Loucy (cell line): ENCODE measurements at regions not wholly inside any gene's neighbourhood (a gene's known extent, or its start where the extent isn't known, plus 50 kb on each side); places are given as distances from the start of the nearest gene placed in this dataset.

Experiments
- H2AFZ ChIP-seq: fragments of 200-600 bp; sonication (generic); 2 replicates; pipeline ENCODE4 v1.6.0; 2016; ENCODE audit warnings: antibody characterized with exemption, mild to moderate bottlenecking, low read length, moderate library complexity
- H3F3A ChIP-seq: fragments of 200-600 bp; 2 replicates; pipeline ENCODE4 v1.6.0; 2016; ENCODE audit warnings: antibody characterized with exemption, low read depth, mild to moderate bottlenecking
- H3K27me3 ChIP-seq: fragments of 200-600 bp; sonication (generic); 2 replicates; pipeline ENCODE4 v1.6.1; 2014; ENCODE audit warnings: low read length, mild to moderate bottlenecking; ENCODE audit not compliant: insufficient read depth, poor library complexity, severe bottlenecking
- H3K36me3 ChIP-seq: fragments of 200-600 bp; sonication (generic); 2 replicates; pipeline ENCODE4 v1.6.1; 2016; ENCODE audit warnings: low read length; ENCODE audit not compliant: insufficient read depth
- H3K4me1 ChIP-seq: fragments of 200-600 bp; sonication (generic); 2 replicates; pipeline ENCODE4 v1.5.1; 2014; ENCODE audit warnings: low read length, mild to moderate bottlenecking; ENCODE audit not compliant: insufficient read depth, poor library complexity, severe bottlenecking
- H3K4me2 ChIP-seq: fragments of 200-600 bp; sonication (generic); 2 replicates; pipeline ENCODE4 v1.6.0; 2014; ENCODE audit warnings: antibody characterized with exemption, low read length, low read depth, mild to moderate bottlenecking; ENCODE audit not compliant: poor library complexity, severe bottlenecking
- H3K4me3 ChIP-seq: fragments of 200-600 bp; sonication (generic); 2 replicates; pipeline ENCODE4 v1.5.1; 2014; ENCODE audit warnings: low read length, mild to moderate bottlenecking, mixed read lengths; ENCODE audit not compliant: poor library complexity, severe bottlenecking
- H3K79me2 ChIP-seq: fragments of 200-600 bp; sonication (generic); 2 replicates; pipeline ENCODE4 v1.6.1; 2014; ENCODE audit warnings: low read length; ENCODE audit not compliant: insufficient read depth
- H3K9ac ChIP-seq: fragments of 200-600 bp; sonication (generic); 2 replicates; pipeline ENCODE4 v1.6.0; 2014; ENCODE audit warnings: mild to moderate bottlenecking, low read depth, low read length, moderate library complexity; ENCODE audit not compliant: poor library complexity, severe bottlenecking
- H3K9me2 ChIP-seq: fragments of 200-600 bp; sonication (generic); replicated peaks from 2 replicates; pipeline ENCODE4 v1.6.1; 2016; ENCODE audit warnings: low read depth, low read length, mixed read lengths
- H3K9me3 ChIP-seq: fragments of 200-600 bp; sonication (generic); 2 replicates; pipeline ENCODE4 v1.6.1; 2014; ENCODE audit warnings: mild to moderate bottlenecking, antibody characterized with exemption, low read length, low read depth; ENCODE audit not compliant: insufficient read depth
- H4K20me1 ChIP-seq: fragments of 200-600 bp; sonication (generic); 2 replicates; pipeline ENCODE4 v1.6.0; 2014; ENCODE audit warnings: antibody characterized with exemption, low read length, mild to moderate bottlenecking; ENCODE audit not compliant: insufficient read depth, poor library complexity, severe bottlenecking
- EZH2phosphoT487 ChIP-seq: fragments of 200-600 bp; IDR thresholded peaks from 2 replicates; pipeline ENCODE4 v1.6.1; 2018; ENCODE audit warnings: antibody characterized with exemption, mild to moderate bottlenecking, moderate library complexity, borderline replicate concordance
- TF ChIP-seq, protein P1 (sequence below): fragments of 200-600 bp; sonication (generic); conservative IDR thresholded peaks from 2 replicates; pipeline ENCODE4 v1.5.1; 2014; ENCODE audit warnings: mild to moderate bottlenecking, antibody characterized with exemption, low read length

DNA sequence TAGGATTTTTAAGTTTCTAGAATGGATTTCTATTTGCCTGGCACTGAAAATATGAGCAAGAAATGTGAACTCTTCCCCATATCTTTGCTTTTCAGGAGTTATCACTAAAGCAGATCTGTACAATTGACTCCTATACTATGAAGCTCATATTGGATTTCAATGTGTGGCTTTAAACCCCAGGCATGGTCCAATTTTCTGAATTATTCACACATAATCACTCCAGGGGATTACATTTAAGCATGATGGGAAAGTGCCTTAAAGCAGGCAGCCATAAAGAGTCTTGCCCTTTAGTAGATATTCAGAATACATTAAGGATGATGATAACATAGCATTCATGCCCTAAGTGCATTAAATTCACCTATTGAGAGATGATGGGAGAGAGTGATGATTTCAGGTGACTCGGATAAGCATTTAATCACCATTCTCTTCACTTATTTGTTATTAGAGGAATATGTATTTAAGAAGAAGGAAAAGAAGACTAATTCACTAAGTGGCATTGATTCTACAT lies 331.8 kb upstream of the ROBO1 start:
- no peaks in the 10 kb centered on the region for H4K20me1 ChIP-seq
- no peak overlapping the region for H3K4me3 ChIP-seq
- H2AFZ ChIP-seq, result no peak overlapping the region
- H3K9ac ChIP-seq, result no peak overlapping the region
- no peaks in the 10 kb centered on the region for H3K36me3 ChIP-seq
- no peak overlapping the region for H3K4me2 ChIP-seq
- no peaks in the 10 kb centered on the region for H3K9me2 ChIP-seq
- H3K79me2 ChIP-seq, result no peaks in the 10 kb centered on the region
- H3K9me3 ChIP-seq, result no peaks in the 10 kb centered on the region
- TF ChIP-seq, protein P1, sequence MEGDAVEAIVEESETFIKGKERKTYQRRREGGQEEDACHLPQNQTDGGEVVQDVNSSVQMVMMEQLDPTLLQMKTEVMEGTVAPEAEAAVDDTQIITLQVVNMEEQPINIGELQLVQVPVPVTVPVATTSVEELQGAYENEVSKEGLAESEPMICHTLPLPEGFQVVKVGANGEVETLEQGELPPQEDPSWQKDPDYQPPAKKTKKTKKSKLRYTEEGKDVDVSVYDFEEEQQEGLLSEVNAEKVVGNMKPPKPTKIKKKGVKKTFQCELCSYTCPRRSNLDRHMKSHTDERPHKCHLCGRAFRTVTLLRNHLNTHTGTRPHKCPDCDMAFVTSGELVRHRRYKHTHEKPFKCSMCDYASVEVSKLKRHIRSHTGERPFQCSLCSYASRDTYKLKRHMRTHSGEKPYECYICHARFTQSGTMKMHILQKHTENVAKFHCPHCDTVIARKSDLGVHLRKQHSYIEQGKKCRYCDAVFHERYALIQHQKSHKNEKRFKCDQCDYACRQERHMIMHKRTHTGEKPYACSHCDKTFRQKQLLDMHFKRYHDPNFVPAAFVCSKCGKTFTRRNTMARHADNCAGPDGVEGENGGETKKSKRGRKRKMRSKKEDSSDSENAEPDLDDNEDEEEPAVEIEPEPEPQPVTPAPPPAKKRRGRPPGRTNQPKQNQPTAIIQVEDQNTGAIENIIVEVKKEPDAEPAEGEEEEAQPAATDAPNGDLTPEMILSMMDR, result no peak
- no peak for TF ChIP-seq EZH2phosphoT487
- no peaks in the 10 kb centered on the region for H3K27me3 ChIP-seq
- H3F3A ChIP-seq, result no peaks in the 10 kb centered on the region
- no peaks in the 10 kb centered on the region for H3K4me1 ChIP-seq

DNA sequence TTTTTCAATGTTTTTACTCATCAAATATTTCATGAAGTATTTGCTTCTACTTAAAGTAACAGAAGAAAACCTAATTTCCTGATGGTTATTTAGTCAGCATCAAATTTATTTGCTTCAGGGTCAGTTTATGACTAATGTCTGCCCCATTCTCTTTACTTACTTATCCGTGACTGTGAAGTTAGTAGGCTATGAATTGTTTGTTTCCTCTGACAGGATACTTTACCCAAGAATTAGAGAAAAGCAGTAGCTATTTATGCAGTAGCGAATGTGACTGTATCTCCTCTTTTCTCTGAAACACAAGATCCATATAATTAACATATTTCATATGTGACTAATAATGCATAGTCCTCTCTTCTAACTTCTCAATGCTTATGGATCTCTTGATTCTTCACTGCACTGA lies 329.9 kb upstream of the ROBO1 start:
- H2AFZ ChIP-seq, result no peak overlapping the region
- no peaks in the 10 kb centered on the region for H3K27me3 ChIP-seq
- no peaks in the 10 kb centered on the region for H3K4me1 ChIP-seq
- TF ChIP-seq, protein P1, result no peak
- no peak for TF ChIP-seq EZH2phosphoT487
- H3K9me3 ChIP-seq, result no peaks in the 10 kb centered on the region
- H3K4me3 ChIP-seq, result no peak overlapping the region
- no peaks in the 10 kb centered on the region for H4K20me1 ChIP-seq
- H3K4me2 ChIP-seq, result no peak overlapping the region
- H3K9me2 ChIP-seq, result no peaks in the 10 kb centered on the region
- no peaks in the 10 kb centered on the region for H3K36me3 ChIP-seq
- no peaks in the 10 kb centered on the region for H3K79me2 ChIP-seq
- H3K9ac ChIP-seq, result no peak overlapping the region
- 0 out of 2 replicates have a peak, but pooled peaks cover 3% of the 10 kb centered on the region for H3F3A ChIP-seq

DNA sequence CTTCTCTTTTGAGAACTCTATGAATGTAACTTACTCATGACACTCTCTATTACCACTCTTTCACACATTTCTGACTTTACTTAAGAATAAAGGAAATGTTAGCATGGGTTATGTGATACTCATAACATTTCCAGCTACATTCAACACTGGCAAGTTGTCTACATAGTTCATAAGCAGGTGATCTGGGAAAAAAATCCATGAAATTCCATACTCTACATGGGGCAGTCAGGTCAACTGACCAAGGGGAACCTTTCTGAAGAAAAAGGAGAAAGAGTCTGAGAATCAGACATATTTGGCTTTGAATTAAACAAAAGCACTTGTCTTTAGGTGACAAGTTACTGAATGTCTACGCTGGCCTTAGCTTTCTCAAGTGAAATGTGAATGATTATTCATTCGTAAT lies 329.1 kb upstream of the ROBO1 start:
- Histone ChIP-seq H2AFZ (no peak overlapping the region), H3K79me2 (no peaks in the 10 kb centered on the region), H4K20me1 (no peaks in the 10 kb centered on the region), H3K4me1 (no peaks in the 10 kb centered on the region), H3K9ac (no peak overlapping the region), H3K4me2 (no peak overlapping the region), H3K9me2 (no peaks in the 10 kb centered on the region), H3K27me3 (no peaks in the 10 kb centered on the region), H3K36me3 (no peaks in the 10 kb centered on the region), H3F3A (0 out of 2 replicates have a peak, but pooled peaks cover 3% of the 10 kb centered on the region), H3K9me3 (no peaks in the 10 kb centered on the region), H3K4me3 (no peak overlapping the region)
- TF ChIP-seq, protein P1, result no peak
